Mesothelial cell of epicardium (in vitro differentiated cells): ENCODE measurements at regions not wholly inside any gene's neighbourhood (a gene's known extent, or its start where the extent isn't known, plus 50 kb on each side); places are given as distances from the start of the nearest gene placed in this dataset.
"Not testable (repeated sequence)": the region's sequence is repeated elsewhere in the genome, so short reads cannot be mapped to it uniquely, and the experiment has no call there.

ENCODE experiments used
- DNase-seq, 2 experiments: peaks; one replicate each; pipeline ENCODE4 v3.0.0; 2021; ENCODE audit warnings: low spot score in 2 of 2; ENCODE audit not compliant: unreplicated experiment in 2 of 2
- H3K27ac Mint-ChIP-seq: 2 replicates; pipeline ENCODE4 v1.8.0; 2021; ENCODE audit warnings: mixed read lengths
- H3K27me3 Mint-ChIP-seq: 2 replicates; pipeline ENCODE4 v1.8.0; 2021; ENCODE audit warnings: low read depth, mixed read lengths
- H3K36me3 Mint-ChIP-seq: 2 replicates; pipeline ENCODE4 v1.8.0; 2021; ENCODE audit warnings: mixed read lengths
- H3K4me1 Mint-ChIP-seq: 2 replicates; pipeline ENCODE4 v1.8.0; 2021; ENCODE audit warnings: mixed read lengths
- H3K4me3 Mint-ChIP-seq: 2 replicates; pipeline ENCODE4 v1.8.0; 2021; ENCODE audit warnings: mild to moderate bottlenecking, moderate library complexity, mixed read lengths
- H3K9me3 Mint-ChIP-seq: 2 replicates; pipeline ENCODE4 v1.8.0; 2021; ENCODE audit warnings: mixed read lengths
- CTCF ChIP-seq: fragments of 200-600 bp; sonication (generic); IDR thresholded peaks from one replicate; pipeline ENCODE4 v1.5.0; 2021; ENCODE audit warnings: antibody characterized with exemption; ENCODE audit not compliant: unreplicated experiment

GRCh38 chr4:23947826-23948225, 58.0 kb upstream of the PPARGC1A start:
- no peak for TF ChIP-seq CTCF
- H3K36me3 Mint-ChIP-seq: no peaks in the 10 kb centered on the region
- no peak overlapping the region for H3K4me3 Mint-ChIP-seq
- DNase-seq: no peak
- no peak overlapping the region for H3K27ac Mint-ChIP-seq
- H3K27me3 Mint-ChIP-seq: no peaks in the 10 kb centered on the region
- peaks cover 3% of the 10 kb centered on the region for H3K9me3 Mint-ChIP-seq
- H3K4me1 Mint-ChIP-seq: peaks cover 2% of the 10 kb centered on the region

- H3K9me3 Mint-ChIP-seq: no peaks in the 10 kb centered on the region
- no peak overlapping the region for H3K4me3 Mint-ChIP-seq
- H3K27ac Mint-ChIP-seq: no peak overlapping the region
- peaks cover 2% of the 10 kb centered on the region for H3K4me1 Mint-ChIP-seq
- DNase-seq: no peak
- H3K36me3 Mint-ChIP-seq: no peaks in the 10 kb centered on the region
- no peak for TF ChIP-seq CTCF
- H3K27me3 Mint-ChIP-seq: no peaks in the 10 kb centered on the region
Observed at GRCh38 chr4:23946299-23946698, 56.5 kb upstream of the PPARGC1A start.

- no peak for TF ChIP-seq CTCF
- Mint-ChIP-seq H3K27ac (no peak overlapping the region), H3K4me3 (no peak overlapping the region), H3K9me3 (no peaks in the 10 kb centered on the region), H3K4me1 (peaks cover 2% of the 10 kb centered on the region), H3K36me3 (no peaks in the 10 kb centered on the region), H3K27me3 (no peaks in the 10 kb centered on the region)
- no peak for DNase-seq
Observed at GRCh38 chr4:23945451-23946017, 55.7 kb upstream of the PPARGC1A start.

GRCh38 chr4:23944556-23944955, 54.7 kb upstream of the PPARGC1A start:
- not testable (repeated sequence) for H3K27me3 Mint-ChIP-seq, H3K4me1 Mint-ChIP-seq, H3K36me3 Mint-ChIP-seq, H3K27ac Mint-ChIP-seq, H3K9me3 Mint-ChIP-seq, H3K4me3 Mint-ChIP-seq, DNase-seq

- peaks cover 2% of the 10 kb centered on the region for H3K4me1 Mint-ChIP-seq
Observed at GRCh38 chr4:23943478-23943877, 53.6 kb upstream of the PPARGC1A start.

GRCh38 chr4:23942471-23942870, 52.6 kb upstream of the PPARGC1A start:
- no peak for TF ChIP-seq CTCF
- Mint-ChIP-seq H3K27me3 (no peaks in the 10 kb centered on the region), H3K4me1 (peaks cover 2% of the 10 kb centered on the region), H3K36me3 (no peaks in the 10 kb centered on the region), H3K27ac (no peak overlapping the region), H3K9me3 (no peaks in the 10 kb centered on the region), H3K4me3 (no peak overlapping the region)
- no peak for DNase-seq

More at GRCh38 chr4:23943478-23943877, 53.6 kb upstream of the PPARGC1A start:
- Mint-ChIP-seq H3K27me3 (no peaks in the 10 kb centered on the region), H3K9me3 (no peaks in the 10 kb centered on the region), H3K27ac (no peak overlapping the region), H3K36me3 (no peaks in the 10 kb centered on the region), H3K4me3 (no peak overlapping the region)
- no peak for TF ChIP-seq CTCF
- DNase-seq: no peak
